ENCODE measurements at regions not wholly inside any gene's neighbourhood (a gene's known extent, or its start where the extent isn't known, plus 50 kb on each side); places are given as distances from the start of the nearest gene placed in this dataset.

GRCh38 chr16:49049191-49049590, 232.4 kb downstream of the CBLN1 start:
- no peak for TF ChIP-seq CTCF (IDR thresholded peaks at IDR 0.05; ENCODE audit: borderline replicate concordance, extremely low read depth, insufficient read depth)
- FAIRE-seq: no peak
- no peaks in the 10 kb centered on the region for H3K9me3 ChIP-seq (ENCODE audit: control insufficient read depth in 2 of 3, insufficient read depth in 1 of 3, low read length in 3 of 3)

GRCh38 chr16:49048557-49048956, 233.1 kb downstream of the CBLN1 start:
- H3K36me3 ChIP-seq (ENCODE audit: control insufficient read depth in 2 of 3, insufficient read depth in 3 of 3, low read length in 3 of 3): no peaks in the 10 kb centered on the region
- H3K9me3 ChIP-seq (ENCODE audit: control insufficient read depth in 2 of 3, insufficient read depth in 1 of 3, low read length in 3 of 3): no peaks in the 10 kb centered on the region
- FAIRE-seq (no peak), DNase-seq (no peak)
- no peak overlapping the region for H3K9ac ChIP-seq (ENCODE audit: low read length in 3 of 3)
- H3K4me3 ChIP-seq (ENCODE audit: low read length in 3 of 3): no peak overlapping the region
- intact Hi-C loops (cut with DNase I): no loop called here
- TF ChIP-seq CTCF (IDR thresholded peaks at IDR 0.05; ENCODE audit: borderline replicate concordance, extremely low read depth, insufficient read depth): no peak
- H3K27ac ChIP-seq (ENCODE audit: low read depth in 2 of 2, low read length in 2 of 2): no peak overlapping the region
- no peaks in the 10 kb centered on the region for H3K27me3 ChIP-seq (ENCODE audit: control insufficient read depth, insufficient read depth, low read length)
- no peaks in the 10 kb centered on the region for H3K4me1 ChIP-seq (ENCODE audit: control insufficient read depth in 2 of 3, insufficient read depth in 2 of 3, low read depth in 1 of 3, low read length in 3 of 3)

More at GRCh38 chr16:49049191-49049590, 232.4 kb downstream of the CBLN1 start:
- H3K4me3 ChIP-seq (ENCODE audit: low read length in 3 of 3): no peak overlapping the region
- intact Hi-C loops (cut with DNase I): no loop called here
- no peak for DNase-seq
- no peaks in the 10 kb centered on the region for H3K4me1 ChIP-seq (ENCODE audit: control insufficient read depth in 2 of 3, insufficient read depth in 2 of 3, low read depth in 1 of 3, low read length in 3 of 3)
- H3K27ac ChIP-seq (ENCODE audit: low read depth in 2 of 2, low read length in 2 of 2): no peak overlapping the region
- H3K27me3 ChIP-seq (ENCODE audit: control insufficient read depth, insufficient read depth, low read length): no peaks in the 10 kb centered on the region
- H3K9ac ChIP-seq (ENCODE audit: low read length in 3 of 3): no peak overlapping the region
- no peaks in the 10 kb centered on the region for H3K36me3 ChIP-seq (ENCODE audit: control insufficient read depth in 2 of 3, insufficient read depth in 3 of 3, low read length in 3 of 3)

GRCh38 chr16:49036126-49036525, 245.5 kb downstream of the CBLN1 start:
- Histone ChIP-seq H3K4me3 (ENCODE audit: low read length in 3 of 3) (no peak overlapping the region), H3K27me3 (ENCODE audit: control insufficient read depth, insufficient read depth, low read length) (no peaks in the 10 kb centered on the region), H3K9ac (ENCODE audit: low read length in 3 of 3) (no peak overlapping the region), H3K4me1 (ENCODE audit: control insufficient read depth in 2 of 3, insufficient read depth in 2 of 3, low read depth in 1 of 3, low read length in 3 of 3) (no peaks in the 10 kb centered on the region), H3K36me3 (ENCODE audit: control insufficient read depth in 2 of 3, insufficient read depth in 3 of 3, low read length in 3 of 3) (no peaks in the 10 kb centered on the region), H3K9me3 (ENCODE audit: control insufficient read depth in 2 of 3, insufficient read depth in 1 of 3, low read length in 3 of 3) (no peaks in the 10 kb centered on the region), H3K27ac (ENCODE audit: low read depth in 2 of 2, low read length in 2 of 2) (no peak overlapping the region)
- no peak for TF ChIP-seq CTCF (IDR thresholded peaks at IDR 0.05; ENCODE audit: borderline replicate concordance, extremely low read depth, insufficient read depth)
- no peak for FAIRE-seq
- DNase-seq: no peak
- intact Hi-C loops (cut with DNase I): no loop called here

- Histone ChIP-seq H3K4me1 (ENCODE audit: control insufficient read depth in 2 of 3, insufficient read depth in 2 of 3, low read depth in 1 of 3, low read length in 3 of 3) (no peaks in the 10 kb centered on the region), H3K9ac (ENCODE audit: low read length in 3 of 3) (no peak overlapping the region), H3K27ac (ENCODE audit: low read depth in 2 of 2, low read length in 2 of 2) (no peak overlapping the region), H3K36me3 (ENCODE audit: control insufficient read depth in 2 of 3, insufficient read depth in 3 of 3, low read length in 3 of 3) (no peaks in the 10 kb centered on the region), H3K4me3 (ENCODE audit: low read length in 3 of 3) (no peak overlapping the region), H3K9me3 (ENCODE audit: control insufficient read depth in 2 of 3, insufficient read depth in 1 of 3, low read length in 3 of 3) (no peaks in the 10 kb centered on the region), H3K27me3 (ENCODE audit: control insufficient read depth, insufficient read depth, low read length) (no peaks in the 10 kb centered on the region)
- FAIRE-seq: no peak
- no peak for DNase-seq
- no peak for TF ChIP-seq CTCF (IDR thresholded peaks at IDR 0.05; ENCODE audit: borderline replicate concordance, extremely low read depth, insufficient read depth)
- intact Hi-C loops (cut with DNase I): no loop called here
Observed at GRCh38 chr16:49027420-49027819, 254.2 kb downstream of the CBLN1 start.
